Neuron (in vitro differentiated cells): ENCODE measurements at regions not wholly inside any gene's neighbourhood (a gene's known extent, or its start where the extent isn't known, plus 50 kb on each side); places are given as distances from the start of the nearest gene placed in this dataset.

ENCODE experiments used
- H2AFZ ChIP-seq: one replicate; pipeline ENCODE4 v1.6.1; 2013; ENCODE audit warnings: low read depth, mild to moderate bottlenecking, inconsistent platforms, low read length, moderate library complexity
- H3K27me3 ChIP-seq: one replicate; pipeline ENCODE4 v1.6.1; 2013; ENCODE audit warnings: low read length; ENCODE audit not compliant: insufficient read depth
- H3K36me3 ChIP-seq: one replicate; pipeline ENCODE4 v1.6.1; 2013; ENCODE audit warnings: low read length; ENCODE audit not compliant: insufficient read depth
- H3K4me1 ChIP-seq: one replicate; pipeline ENCODE4 v1.6.1; 2013; ENCODE audit warnings: low read length; ENCODE audit not compliant: insufficient read depth
- H3K4me3 ChIP-seq: 2 replicates; pipeline ENCODE4 v1.5.1; 2013; ENCODE audit warnings: mild to moderate bottlenecking, low read length, moderate library complexity
- H3K9me3 ChIP-seq: one replicate; pipeline ENCODE4 v1.6.1; 2013; ENCODE audit warnings: low read length

DNA sequence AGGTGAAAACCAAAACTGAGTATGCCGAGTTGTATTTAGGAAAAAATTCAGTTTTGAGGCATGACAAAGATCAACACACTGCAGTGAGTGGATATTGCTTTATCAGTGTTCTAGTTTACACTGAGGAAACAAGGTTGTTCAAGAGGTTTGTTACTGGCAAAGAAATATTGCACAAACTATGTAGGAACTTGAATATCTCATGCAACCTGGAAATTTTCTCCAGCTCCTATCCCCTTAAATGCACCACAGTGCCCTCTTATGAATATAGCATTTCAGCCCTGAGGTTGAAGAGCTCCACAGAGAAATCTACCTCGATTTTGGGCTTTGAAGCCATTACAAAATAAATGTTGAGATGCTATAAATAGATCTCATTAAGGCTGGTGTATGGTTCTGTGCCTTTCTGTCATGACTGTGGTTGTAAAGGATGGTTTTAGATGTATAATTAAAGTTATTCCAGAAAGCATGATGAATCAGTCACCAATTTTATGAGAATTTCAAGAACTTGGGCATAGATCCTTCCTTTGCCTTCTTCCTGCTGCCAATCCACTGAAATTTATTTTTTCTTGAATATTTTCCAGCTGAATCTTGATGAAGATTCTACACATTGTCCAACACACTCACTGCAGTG lies 159.3 kb downstream of the SPATA31D1 start:
- Histone ChIP-seq H3K36me3 (no peaks in the 10 kb centered on the region), H3K27me3 (no peaks in the 10 kb centered on the region), H2AFZ (no peak overlapping the region), H3K4me3 (no peak overlapping the region), H3K9me3 (no peaks in the 10 kb centered on the region), H3K4me1 (no peaks in the 10 kb centered on the region)

DNA sequence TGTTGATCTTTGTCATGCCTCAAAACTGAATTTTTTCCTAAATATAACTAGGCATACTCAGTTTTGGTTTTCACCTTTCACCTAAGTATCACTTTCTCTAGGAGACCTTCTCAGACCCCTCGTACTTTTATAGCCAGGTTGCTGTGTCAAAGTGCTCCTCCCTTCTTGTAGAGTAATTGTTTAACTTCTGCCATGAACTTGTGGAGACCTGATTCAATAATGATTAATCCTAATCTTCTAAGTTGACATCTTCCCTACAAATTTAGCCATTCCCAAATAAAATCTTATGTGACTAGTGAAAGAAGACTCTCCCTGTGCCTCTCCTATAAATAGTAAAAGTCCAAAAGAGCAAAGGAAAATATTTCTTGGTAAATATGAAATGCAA lies 159.8 kb downstream of the SPATA31D1 start:
- no peaks in the 10 kb centered on the region for H3K4me1 ChIP-seq
- H3K27me3 ChIP-seq, result no peaks in the 10 kb centered on the region
- no peak overlapping the region for H3K4me3 ChIP-seq
- H3K36me3 ChIP-seq, result no peaks in the 10 kb centered on the region
- no peak overlapping the region for H2AFZ ChIP-seq
- H3K9me3 ChIP-seq, result no peaks in the 10 kb centered on the region

DNA sequence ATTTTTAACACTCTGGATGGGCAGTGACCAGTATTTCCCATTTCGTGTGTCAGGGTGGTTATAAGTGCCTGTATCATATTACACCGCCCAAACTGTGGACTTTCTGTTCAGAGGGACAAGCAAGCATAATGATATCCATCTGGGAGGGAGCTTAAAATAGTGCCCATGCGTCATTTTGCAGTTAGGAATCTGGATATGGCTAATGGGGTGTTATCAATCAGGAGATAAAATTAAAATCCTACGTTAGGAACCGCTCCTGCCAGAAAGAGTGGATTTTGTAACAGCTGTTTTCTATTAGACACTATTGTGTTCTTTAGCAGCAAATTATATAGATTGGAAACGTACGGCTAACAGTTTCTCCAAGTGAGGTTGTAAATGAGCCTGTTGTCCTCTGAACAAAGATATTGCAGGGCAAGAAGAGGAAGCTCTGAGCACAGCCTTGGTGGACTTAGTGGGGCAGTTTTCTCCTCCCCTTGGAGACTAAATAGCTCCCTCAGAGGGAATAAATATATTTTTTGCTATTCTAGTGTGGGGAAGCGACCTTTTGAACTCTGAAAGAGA lies 160.4 kb downstream of the SPATA31D1 start:
- H3K36me3 ChIP-seq, result no peaks in the 10 kb centered on the region
- H3K9me3 ChIP-seq, result no peaks in the 10 kb centered on the region
- no peaks in the 10 kb centered on the region for H3K27me3 ChIP-seq
- no peak overlapping the region for H2AFZ ChIP-seq
- no peaks in the 10 kb centered on the region for H3K4me1 ChIP-seq
- no peak overlapping the region for H3K4me3 ChIP-seq

DNA sequence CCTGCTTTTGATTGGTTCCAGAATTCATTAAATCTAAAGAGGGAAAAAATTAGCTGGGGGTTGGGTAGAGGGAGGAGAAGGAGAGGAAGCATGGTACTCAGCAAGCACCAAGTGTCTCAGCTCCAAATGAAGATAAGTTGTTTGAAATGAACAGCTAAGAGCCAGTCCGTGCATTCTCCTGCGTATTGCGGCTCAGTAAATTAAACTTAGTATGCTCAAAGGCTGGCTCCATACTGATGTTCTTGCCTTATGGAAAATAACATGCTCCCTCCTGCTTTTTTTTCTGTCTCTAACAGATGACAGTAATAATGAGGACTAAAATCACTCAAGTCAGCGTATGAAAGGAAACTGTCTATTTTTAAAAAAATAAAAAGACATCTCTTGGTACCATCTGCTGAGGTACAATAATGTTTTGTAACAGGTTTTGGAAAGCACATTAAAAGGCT lies 161.0 kb downstream of the SPATA31D1 start:
- Histone ChIP-seq H3K4me1 (no peaks in the 10 kb centered on the region), H3K4me3 (no peak overlapping the region), H3K9me3 (no peaks in the 10 kb centered on the region), H3K36me3 (no peaks in the 10 kb centered on the region), H3K27me3 (no peaks in the 10 kb centered on the region), H2AFZ (no peak overlapping the region)

DNA sequence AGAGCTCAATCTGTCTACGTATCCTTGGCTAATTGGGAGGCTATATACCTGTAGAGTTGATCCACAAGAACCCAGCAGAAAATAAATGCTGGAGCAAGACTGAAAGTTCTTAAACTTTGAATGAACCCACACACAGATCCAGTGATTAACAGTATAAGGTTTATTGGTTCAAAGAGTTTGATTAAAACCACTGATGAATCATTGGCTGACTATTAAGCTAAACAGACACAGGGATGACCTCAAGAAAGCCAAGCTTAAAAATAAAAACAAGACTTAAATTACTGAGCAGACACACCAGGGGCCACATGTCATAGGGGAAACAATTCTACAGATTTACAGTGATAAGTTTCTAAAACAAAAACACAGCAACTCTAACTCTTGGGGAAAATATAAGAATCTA lies 163.6 kb downstream of the SPATA31D1 start:
- no peaks in the 10 kb centered on the region for H3K36me3 ChIP-seq
- no peaks in the 10 kb centered on the region for H3K9me3 ChIP-seq
- no peaks in the 10 kb centered on the region for H3K4me1 ChIP-seq
- no peaks in the 10 kb centered on the region for H3K27me3 ChIP-seq
- no peak overlapping the region for H2AFZ ChIP-seq
- H3K4me3 ChIP-seq, result no peak overlapping the region

DNA sequence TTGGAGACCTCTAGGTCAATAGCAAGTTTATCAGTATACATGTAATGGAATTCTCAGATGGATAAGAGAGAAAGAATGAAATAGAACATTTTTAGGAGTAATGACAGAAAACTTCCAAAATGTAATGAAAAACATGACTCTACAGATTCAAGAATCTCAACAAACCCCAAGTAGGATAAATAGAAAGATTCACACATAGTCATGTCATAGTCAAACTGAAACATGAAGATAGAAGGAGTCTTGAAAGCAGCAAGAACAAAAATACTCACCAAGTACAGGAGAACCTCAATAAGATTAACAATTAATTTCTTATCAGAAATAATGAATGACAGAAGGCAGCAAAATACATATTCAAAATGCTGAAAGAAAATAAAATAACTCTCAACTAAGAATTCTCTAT lies 164.5 kb downstream of the SPATA31D1 start:
- Histone ChIP-seq H3K4me1 (no peaks in the 10 kb centered on the region), H3K4me3 (no peak overlapping the region), H2AFZ (no peak overlapping the region), H3K27me3 (no peaks in the 10 kb centered on the region), H3K9me3 (no peaks in the 10 kb centered on the region), H3K36me3 (no peaks in the 10 kb centered on the region)

DNA sequence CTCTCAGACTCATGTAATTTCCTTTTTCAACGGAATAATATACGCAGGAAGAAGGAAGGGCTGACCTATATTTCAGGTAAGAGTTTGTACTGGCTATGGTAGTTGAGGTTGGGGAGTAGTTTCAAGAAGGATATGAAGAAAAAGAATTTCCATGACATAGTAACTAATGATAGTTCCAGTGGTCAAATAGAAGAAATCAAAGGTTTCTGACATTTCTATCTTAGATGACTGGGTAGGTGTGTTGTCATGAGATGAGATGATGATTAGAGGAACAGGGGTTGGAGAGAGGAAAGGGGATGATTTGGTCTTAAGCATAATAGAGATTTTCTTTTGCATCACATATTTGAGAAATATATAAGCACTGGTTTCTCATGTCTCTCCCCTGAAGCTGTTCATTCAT lies 166.0 kb downstream of the SPATA31D1 start:
- H3K9me3 ChIP-seq, result no peaks in the 10 kb centered on the region
- H3K4me3 ChIP-seq, result no peak overlapping the region
- H3K4me1 ChIP-seq, result no peaks in the 10 kb centered on the region
- H3K27me3 ChIP-seq, result no peaks in the 10 kb centered on the region
- H3K36me3 ChIP-seq, result no peaks in the 10 kb centered on the region
- no peak overlapping the region for H2AFZ ChIP-seq

DNA sequence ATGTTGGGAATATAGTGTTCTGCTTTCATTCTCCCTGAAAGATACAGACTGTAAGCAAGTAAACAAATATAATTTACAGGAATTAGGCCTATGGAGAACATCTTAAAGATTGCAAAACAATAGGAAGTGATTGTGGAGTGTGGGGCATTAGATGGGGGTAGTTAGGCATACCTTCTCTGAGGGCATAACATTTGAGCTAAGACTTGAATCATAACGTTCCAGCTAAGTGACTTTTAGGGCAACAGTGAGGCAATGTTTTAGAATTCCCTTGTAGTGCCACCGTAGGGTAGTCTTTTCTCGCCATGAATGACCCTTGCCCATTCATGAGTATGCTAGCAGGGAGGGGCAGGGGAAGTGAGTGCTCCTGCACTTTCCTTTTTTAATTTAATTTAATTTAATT lies 173.3 kb downstream of the SPATA31D1 start:
- H2AFZ ChIP-seq, result no peak overlapping the region
- no peaks in the 10 kb centered on the region for H3K27me3 ChIP-seq
- H3K4me3 ChIP-seq, result no peak overlapping the region
- no peaks in the 10 kb centered on the region for H3K9me3 ChIP-seq
- no peaks in the 10 kb centered on the region for H3K4me1 ChIP-seq
- no peaks in the 10 kb centered on the region for H3K36me3 ChIP-seq

DNA sequence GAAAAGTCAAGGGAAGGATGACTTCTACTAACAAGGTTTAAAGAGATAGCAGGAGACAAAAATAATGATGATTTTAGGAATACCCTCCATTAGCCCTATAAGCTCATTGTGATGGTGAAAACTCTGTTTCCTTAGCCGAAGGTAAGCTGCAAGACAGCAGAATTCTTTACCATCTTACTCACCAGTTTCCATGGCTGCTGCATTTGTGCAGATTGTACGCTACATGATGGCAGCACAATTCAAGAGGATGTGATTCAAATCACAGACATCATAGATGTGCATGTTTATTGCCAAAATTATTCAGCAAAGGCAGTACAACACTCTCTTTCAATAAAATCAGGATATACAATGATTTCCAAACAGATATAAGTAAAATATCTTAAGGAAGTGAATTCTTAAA lies 175.6 kb downstream of the SPATA31D1 start:
- H3K4me3 ChIP-seq, result no peak overlapping the region
- H3K4me1 ChIP-seq, result no peaks in the 10 kb centered on the region
- H3K36me3 ChIP-seq, result no peaks in the 10 kb centered on the region
- H3K9me3 ChIP-seq, result no peaks in the 10 kb centered on the region
- no peak overlapping the region for H2AFZ ChIP-seq
- no peaks in the 10 kb centered on the region for H3K27me3 ChIP-seq

DNA sequence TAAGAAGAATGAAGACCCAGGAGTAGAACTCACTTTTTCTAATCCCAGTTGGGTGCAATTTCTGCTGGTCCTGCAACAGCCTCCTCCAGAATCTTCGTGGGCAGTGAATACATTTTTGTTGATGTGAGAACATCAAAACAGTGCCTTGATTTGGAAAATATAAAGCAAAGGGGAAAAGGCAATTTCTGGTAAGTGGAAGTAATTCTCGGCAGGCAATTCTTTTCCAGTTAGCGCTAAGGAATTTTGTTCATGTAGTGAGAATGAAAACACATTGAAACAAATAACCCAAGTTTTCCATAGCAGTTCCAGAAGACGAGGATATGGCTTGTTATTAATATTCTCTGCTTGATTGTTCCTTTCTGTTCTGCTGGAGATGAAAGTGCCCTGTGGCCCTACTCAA lies 178.7 kb downstream of the SPATA31D1 start:
- Histone ChIP-seq H2AFZ (no peak overlapping the region), H3K9me3 (no peaks in the 10 kb centered on the region), H3K4me3 (no peak overlapping the region), H3K36me3 (no peaks in the 10 kb centered on the region), H3K4me1 (peaks cover 4% of the 10 kb centered on the region), H3K27me3 (no peaks in the 10 kb centered on the region)

DNA sequence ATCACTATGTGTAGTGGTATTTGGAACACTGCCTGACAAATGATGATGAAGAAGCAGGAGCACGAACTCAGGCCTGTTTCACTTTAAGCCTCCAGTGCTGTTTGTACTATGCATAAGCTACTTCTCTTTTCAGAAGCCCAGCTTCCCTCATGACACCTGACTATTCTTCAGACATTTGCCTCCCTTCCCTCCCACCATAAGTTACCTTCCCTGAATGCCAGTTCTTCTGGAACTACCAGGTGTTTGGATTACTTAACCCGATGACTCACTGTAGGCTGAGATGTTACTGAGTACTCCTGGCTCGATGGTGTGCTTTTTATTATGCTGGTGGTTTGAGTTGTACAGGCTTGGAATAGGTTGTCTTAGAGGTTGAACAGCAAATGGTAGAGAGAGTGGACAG lies 180.0 kb downstream of the SPATA31D1 start:
- no peaks in the 10 kb centered on the region for H3K9me3 ChIP-seq
- peaks cover 4% of the 10 kb centered on the region for H3K4me1 ChIP-seq
- H3K27me3 ChIP-seq, result no peaks in the 10 kb centered on the region
- no peak overlapping the region for H2AFZ ChIP-seq
- H3K4me3 ChIP-seq, result no peak overlapping the region
- no peaks in the 10 kb centered on the region for H3K36me3 ChIP-seq

DNA sequence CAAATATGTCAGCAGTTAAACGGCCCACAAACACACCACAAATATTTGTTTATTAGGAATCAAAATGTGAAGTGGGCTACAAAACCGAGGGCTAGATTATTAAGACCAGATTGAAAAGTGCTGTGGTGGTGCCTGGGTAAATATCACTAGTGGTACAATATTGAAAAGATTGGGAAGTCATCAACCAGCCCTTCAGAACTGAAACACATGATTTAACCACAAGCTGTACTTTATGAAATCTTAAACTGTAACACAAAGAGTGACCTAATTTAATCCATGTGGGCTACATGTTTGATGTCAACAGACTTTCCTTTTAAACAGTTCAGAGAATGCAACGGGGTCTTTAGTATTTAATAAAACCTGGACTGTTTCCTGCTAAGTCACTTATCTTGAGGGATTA lies 182.3 kb downstream of the SPATA31D1 start:
- H3K36me3 ChIP-seq, result no peaks in the 10 kb centered on the region
- H3K4me1 ChIP-seq, result peaks cover 4% of the 10 kb centered on the region
- H2AFZ ChIP-seq, result no peak overlapping the region
- no peaks in the 10 kb centered on the region for H3K27me3 ChIP-seq
- H3K4me3 ChIP-seq, result no peak overlapping the region
- H3K9me3 ChIP-seq, result no peaks in the 10 kb centered on the region

DNA sequence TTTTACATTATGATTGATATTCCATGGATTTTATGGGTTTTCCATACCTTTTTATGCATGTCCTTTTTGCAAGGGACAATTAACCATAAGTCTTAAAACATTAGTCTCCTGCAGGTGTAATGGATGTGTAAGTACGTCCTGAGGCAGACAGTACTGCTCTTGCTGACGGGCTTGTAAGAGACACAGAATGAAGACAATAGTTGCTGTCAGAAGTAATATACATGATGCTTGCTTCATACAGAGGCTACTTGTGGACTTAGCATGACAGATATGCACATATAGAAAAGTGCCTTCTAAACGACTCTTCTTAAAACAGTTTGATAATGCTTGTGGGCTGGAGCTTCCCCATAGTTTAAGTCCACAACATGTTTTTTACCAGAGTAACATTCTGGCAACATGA lies 182.7 kb downstream of the SPATA31D1 start:
- no peaks in the 10 kb centered on the region for H3K9me3 ChIP-seq
- H3K27me3 ChIP-seq, result no peaks in the 10 kb centered on the region
- H3K4me3 ChIP-seq, result no peak overlapping the region
- H3K36me3 ChIP-seq, result no peaks in the 10 kb centered on the region
- no peak overlapping the region for H2AFZ ChIP-seq
- peaks cover 4% of the 10 kb centered on the region for H3K4me1 ChIP-seq

DNA sequence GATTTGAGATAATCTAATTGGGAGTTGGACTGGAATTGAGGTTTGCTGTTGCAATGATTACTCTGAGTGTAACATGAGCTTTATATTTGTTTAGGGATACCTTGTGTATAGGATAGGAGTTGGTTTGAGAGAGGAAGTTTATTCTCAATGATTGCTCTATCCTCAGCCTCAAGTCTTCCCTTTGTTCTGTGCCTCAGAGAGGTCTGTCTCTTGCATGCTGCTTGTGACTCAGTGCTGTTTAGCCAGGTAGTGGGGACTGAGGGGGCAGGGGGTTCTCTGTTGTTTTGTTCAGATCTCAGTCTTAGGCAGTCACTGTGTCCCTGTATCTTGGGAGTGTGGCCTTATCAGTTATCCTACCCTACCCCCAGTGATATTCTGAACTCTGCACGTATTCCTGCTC lies 192.1 kb downstream of the SPATA31D1 start:
- no peaks in the 10 kb centered on the region for H3K9me3 ChIP-seq
- H3K4me3 ChIP-seq, result no peak overlapping the region
- no peaks in the 10 kb centered on the region for H3K27me3 ChIP-seq
- no peaks in the 10 kb centered on the region for H3K36me3 ChIP-seq
- H2AFZ ChIP-seq, result no peak overlapping the region
- no peaks in the 10 kb centered on the region for H3K4me1 ChIP-seq
